Suprapubic skin (tissue), 4 donors: ENCODE measurements at regions not wholly inside any gene's neighbourhood (a gene's known extent, or its start where the extent isn't known, plus 50 kb on each side); places are given as distances from the start of the nearest gene placed in this dataset.

Source experiments
- DNase-seq, 2 donors: peaks; one replicate each; pipeline ENCODE4 v3.0.0-alpha.2; 2019; ENCODE audit warnings: low spot score in 2 of 2
- H3K27ac ChIP-seq: fragments of 200-600 bp; sonication (generic); one replicate; pipeline ENCODE4 v1.5.1; 2019
- H3K27me3 ChIP-seq: fragments of 200-600 bp; sonication (generic); one replicate; pipeline ENCODE4 v1.5.1; 2019
- H3K36me3 ChIP-seq: fragments of 200-600 bp; sonication (generic); one replicate; pipeline ENCODE4 v1.5.1; 2019
- H3K4me1 ChIP-seq: fragments of 200-600 bp; sonication (generic); one replicate; pipeline ENCODE4 v1.5.1; 2019
- H3K4me3 ChIP-seq: fragments of 200-600 bp; sonication (generic); one replicate; pipeline ENCODE4 v1.5.1; 2019; ENCODE audit warnings: mild to moderate bottlenecking
- H3K9me3 ChIP-seq: fragments of 200-600 bp; sonication (generic); one replicate; pipeline ENCODE4 v1.5.1; 2019
- EP300 ChIP-seq: sonication (generic); formaldehyde crosslinking; IDR thresholded peaks from one replicate; pipeline ENCODE4 v1.6.1; 2017; ENCODE audit warnings: antibody characterized with exemption
- POLR2A ChIP-seq, 2 donors: fragments of 450-650 bp; IDR thresholded peaks; one replicate each; pipeline ENCODE4 v1.6.1; 2017; ENCODE audit warnings: antibody characterized with exemption in 2 of 2, mild to moderate bottlenecking in 2 of 2, moderate library complexity in 2 of 2
- POLR2AphosphoS5 ChIP-seq, 3 donors: sonication (generic); formaldehyde crosslinking; IDR thresholded peaks; one replicate each; pipeline ENCODE4 v1.6.1; 2017; ENCODE audit warnings: antibody characterized with exemption in 3 of 3
- WGBS: methylation state at CpG from one replicate; pipeline ENCODE4 v1.1.5; 2018; 5-methylcytosine and 5-hydroxymethylcytosine counted together
- TF ChIP-seq, protein P1 (sequence below), 2 donors: fragments of 200-600 bp in 1 of 2; fragments of 450-650 bp in 1 of 2; sonication (generic) in 1 of 2; IDR thresholded peaks; one replicate each; pipeline ENCODE4 v1.5.1; 2016 to 2019; ENCODE audit warnings: antibody characterized with exemption in 2 of 2, mild to moderate bottlenecking in 1 of 2, moderate library complexity in 1 of 2

DNA sequence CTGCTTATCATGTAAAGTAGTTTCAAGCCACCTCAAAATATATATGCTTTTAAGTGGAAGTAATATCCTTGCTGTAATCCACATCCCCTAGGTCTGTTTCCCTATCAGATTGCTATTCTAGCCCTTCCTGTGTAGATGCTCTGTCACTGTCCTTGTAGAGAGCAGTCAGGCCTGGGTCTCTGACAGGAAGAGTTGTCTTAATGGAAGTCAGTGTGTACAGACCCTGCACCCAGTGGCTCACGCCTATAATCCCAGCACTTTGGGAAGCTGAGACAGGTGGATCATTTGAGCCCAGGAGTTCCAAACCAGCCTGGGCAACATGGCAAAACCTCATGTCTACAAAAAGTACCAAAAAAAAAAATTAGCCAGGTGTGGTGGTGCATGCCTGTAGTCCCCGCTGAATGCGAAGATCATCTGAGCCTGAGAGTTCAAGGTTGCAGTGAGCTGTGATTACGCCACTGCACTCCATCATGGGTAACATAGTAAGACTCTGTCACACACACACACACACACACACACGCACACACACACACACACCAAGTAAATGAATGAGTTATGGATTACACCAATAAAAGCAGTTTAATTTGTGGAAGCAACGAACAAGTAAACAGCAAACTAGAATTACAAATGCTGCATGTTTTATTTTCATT is 70.2 kb upstream of the DSC1 start:
- H3K4me3 ChIP-seq, result no peak overlapping the region
- H3K9me3 ChIP-seq, result no peaks in the 10 kb centered on the region
- H3K27ac ChIP-seq, result no peak overlapping the region
- no peak for TF ChIP-seq EP300
- TF ChIP-seq POLR2AphosphoS5 (IDR thresholded peaks at IDR 0.05), result no peak
- no peak for TF ChIP-seq POLR2A (IDR thresholded peaks at IDR 0.05)
- TF ChIP-seq, protein P1, sequence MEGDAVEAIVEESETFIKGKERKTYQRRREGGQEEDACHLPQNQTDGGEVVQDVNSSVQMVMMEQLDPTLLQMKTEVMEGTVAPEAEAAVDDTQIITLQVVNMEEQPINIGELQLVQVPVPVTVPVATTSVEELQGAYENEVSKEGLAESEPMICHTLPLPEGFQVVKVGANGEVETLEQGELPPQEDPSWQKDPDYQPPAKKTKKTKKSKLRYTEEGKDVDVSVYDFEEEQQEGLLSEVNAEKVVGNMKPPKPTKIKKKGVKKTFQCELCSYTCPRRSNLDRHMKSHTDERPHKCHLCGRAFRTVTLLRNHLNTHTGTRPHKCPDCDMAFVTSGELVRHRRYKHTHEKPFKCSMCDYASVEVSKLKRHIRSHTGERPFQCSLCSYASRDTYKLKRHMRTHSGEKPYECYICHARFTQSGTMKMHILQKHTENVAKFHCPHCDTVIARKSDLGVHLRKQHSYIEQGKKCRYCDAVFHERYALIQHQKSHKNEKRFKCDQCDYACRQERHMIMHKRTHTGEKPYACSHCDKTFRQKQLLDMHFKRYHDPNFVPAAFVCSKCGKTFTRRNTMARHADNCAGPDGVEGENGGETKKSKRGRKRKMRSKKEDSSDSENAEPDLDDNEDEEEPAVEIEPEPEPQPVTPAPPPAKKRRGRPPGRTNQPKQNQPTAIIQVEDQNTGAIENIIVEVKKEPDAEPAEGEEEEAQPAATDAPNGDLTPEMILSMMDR (IDR thresholded peaks at IDR 0.05), result no peak
- H3K27me3 ChIP-seq, result no peaks in the 10 kb centered on the region
- 78% methylated on average over 6 of the region's 6 CpGs for WGBS
- DNase-seq, result no peak
- peaks cover 9% of the 10 kb centered on the region for H3K4me1 ChIP-seq
- H3K36me3 ChIP-seq, result no peaks in the 10 kb centered on the region

DNA sequence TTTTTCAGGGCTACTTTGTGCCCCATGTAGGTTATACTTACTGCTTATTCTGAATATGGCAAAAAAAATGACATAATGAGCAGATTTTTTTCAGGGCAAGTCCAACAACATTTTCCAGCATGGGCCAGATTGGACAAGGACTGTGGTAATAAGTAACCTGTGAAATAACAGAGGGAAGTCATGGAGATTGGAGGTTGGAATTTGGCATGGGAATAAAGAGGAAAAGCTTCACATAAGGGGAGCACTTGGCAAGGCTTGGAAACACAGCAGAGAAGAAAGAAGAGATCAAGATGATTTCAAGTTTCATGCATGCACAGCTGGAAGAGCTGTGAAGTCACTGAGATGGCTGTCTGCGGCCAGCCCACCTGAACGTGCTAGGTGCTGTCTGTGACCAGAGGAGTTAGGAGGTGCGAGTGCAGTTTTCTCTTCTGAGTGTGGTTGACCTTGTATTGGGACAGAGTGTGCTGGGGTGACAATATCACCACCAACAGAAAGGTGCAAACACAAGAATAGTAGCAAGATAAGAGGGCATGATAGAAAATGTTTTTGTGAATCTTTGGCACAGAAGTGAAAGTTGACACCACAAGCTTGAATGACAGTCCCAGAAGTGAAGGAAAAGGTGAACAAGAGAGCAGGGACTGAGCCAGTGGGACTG is 71.1 kb upstream of the DSC1 start:
- Histone ChIP-seq H3K4me3 (no peak overlapping the region), H3K4me1 (peaks cover 9% of the 10 kb centered on the region), H3K9me3 (no peaks in the 10 kb centered on the region), H3K27me3 (no peaks in the 10 kb centered on the region), H3K36me3 (no peaks in the 10 kb centered on the region), H3K27ac (peak overlapping the region; percentile 12)
- DNase-seq, result no peak
- no peak for TF ChIP-seq POLR2A (IDR thresholded peaks at IDR 0.05)
- WGBS, result 64% methylated on average over 3 of the region's 3 CpGs

DNA sequence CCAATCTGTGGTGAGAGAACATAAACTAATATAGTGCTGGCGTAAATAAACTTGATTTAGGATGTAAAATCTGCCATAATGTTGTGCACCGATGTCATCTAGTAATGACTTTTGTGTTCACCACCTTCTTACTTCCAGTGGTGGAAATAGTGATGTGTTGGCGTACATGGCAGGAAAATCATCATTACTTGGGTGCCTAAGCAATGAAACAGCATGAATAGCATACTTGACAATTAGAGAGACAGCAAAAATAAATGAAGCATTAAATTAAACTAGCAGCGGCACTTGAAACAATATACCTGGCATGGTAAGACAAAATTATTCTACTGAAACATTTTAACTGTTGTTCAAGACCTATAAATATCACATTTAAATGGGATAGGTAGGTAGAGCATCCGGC is 73.2 kb upstream of the DSC1 start:
- H3K4me3 ChIP-seq, result no peak overlapping the region
- H3K9me3 ChIP-seq, result no peaks in the 10 kb centered on the region
- WGBS, result 51% methylated on average over 5 of the region's 5 CpGs
- no peak overlapping the region for H3K27ac ChIP-seq
- no peaks in the 10 kb centered on the region for H3K36me3 ChIP-seq
- no peaks in the 10 kb centered on the region for H3K27me3 ChIP-seq
- no peak for TF ChIP-seq POLR2AphosphoS5 (IDR thresholded peaks at IDR 0.05)
- TF ChIP-seq, protein P1 (IDR thresholded peaks at IDR 0.05), result no peak
- TF ChIP-seq EP300, result no peak
- no peak for TF ChIP-seq POLR2A (IDR thresholded peaks at IDR 0.05)
- DNase-seq, result no peak
- peaks cover 9% of the 10 kb centered on the region for H3K4me1 ChIP-seq

DNA sequence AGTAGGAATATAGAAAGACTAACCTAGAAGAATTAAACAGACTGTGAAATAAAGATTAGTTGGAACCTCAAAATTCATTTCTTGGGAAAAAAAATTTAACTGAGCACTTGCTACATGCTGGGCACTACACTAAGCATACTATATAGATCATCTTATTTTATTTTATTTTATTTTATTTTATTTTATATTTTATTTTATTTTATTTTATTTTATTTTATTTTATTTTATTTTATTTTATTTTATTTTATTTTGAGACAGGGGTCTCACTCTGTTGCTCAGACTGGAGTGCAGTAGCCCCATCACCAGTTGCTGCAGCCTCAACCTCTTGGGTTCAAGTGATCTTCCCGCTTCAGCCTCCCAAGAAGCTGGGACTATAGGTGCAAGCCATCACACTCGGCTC is 74.5 kb upstream of the DSC1 start:
- WGBS, result 94% methylated on average over 2 of the region's 2 CpGs
- Histone ChIP-seq H3K4me3 (no peak overlapping the region), H3K9me3 (no peaks in the 10 kb centered on the region), H3K27me3 (no peaks in the 10 kb centered on the region), H3K27ac (no peak overlapping the region), H3K4me1 (peaks cover 14% of the 10 kb centered on the region), H3K36me3 (no peaks in the 10 kb centered on the region)
- TF ChIP-seq, protein P1 (IDR thresholded peaks at IDR 0.05), result no peak
- no peak for DNase-seq

DNA sequence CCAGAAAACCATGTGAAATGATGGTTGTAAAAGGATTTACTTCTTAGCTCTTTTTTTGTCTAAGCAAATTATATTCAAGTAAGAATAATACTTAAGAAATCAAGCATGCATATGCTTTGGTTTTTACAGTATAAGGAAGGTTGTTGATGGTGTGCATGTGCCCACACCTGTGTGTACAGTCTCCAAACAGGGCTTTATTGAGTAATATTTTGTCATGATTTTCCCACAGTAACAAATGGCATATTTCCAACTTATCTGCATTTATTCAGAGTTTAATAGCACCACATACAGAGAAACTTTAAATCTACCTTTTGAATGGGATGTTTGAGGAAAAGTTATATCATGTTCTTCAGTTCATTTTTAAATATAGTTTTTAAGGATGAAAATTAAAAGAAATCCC is 76.5 kb upstream of the DSG1 start:
- H3K27me3 ChIP-seq, result no peaks in the 10 kb centered on the region
- peaks cover 41% of the 10 kb centered on the region for H3K4me1 ChIP-seq
- no peak for TF ChIP-seq EP300
- TF ChIP-seq, protein P1 (IDR thresholded peaks at IDR 0.05), result no peak
- no peak for TF ChIP-seq POLR2A (IDR thresholded peaks at IDR 0.05)
- no peak for TF ChIP-seq POLR2AphosphoS5 (IDR thresholded peaks at IDR 0.05)
- no peak for DNase-seq
- H3K9me3 ChIP-seq, result no peaks in the 10 kb centered on the region
- H3K27ac ChIP-seq, result peak overlapping the region; percentile 89
- H3K4me3 ChIP-seq, result no peak overlapping the region
- no peaks in the 10 kb centered on the region for H3K36me3 ChIP-seq
